HCT116 (cell line): ENCODE measurements at regions not wholly inside any gene's neighbourhood (a gene's known extent, or its start where the extent isn't known, plus 50 kb on each side); places are given as distances from the start of the nearest gene placed in this dataset.

Experiments
- ATAC-seq: fragments of 200-7000 bp; cut with Tn5 transposase; 2 replicates; pipeline ENCODE4 v1.9.1; 2020; ENCODE audit warnings: mild to moderate bottlenecking, moderate library complexity
- BruUV-seq: library from RNA; stranded (reverse); fragments of 400-500 nt; replicated peaks from 2 replicates; lab custom pipeline; 2021; lab: Mats Ljungman, UMichigan
- CTCF ChIA-PET: fragments of 300-600 bp; sonication (Branson Sonifier 250); formaldehyde crosslinking; loops from one replicate; lab custom pipeline; 2021; ENCODE audit warnings: antibody characterized with exemption; lab: Charles Lee
- POLR2A ChIA-PET: fragments of 300-600, 350-600 bp; sonication (Branson Sonifier 250); formaldehyde crosslinking; loops from one replicate; lab custom pipeline; 2021; ENCODE audit warnings: antibody characterized with exemption; lab: Charles Lee
- RAD21 ChIA-PET, 2 experiments: fragments of 300-600 bp; sonication (Branson Sonifier 250); formaldehyde crosslinking; loops; one replicate each; lab custom pipeline; 2023; ENCODE audit warnings: low total read pairs in 2 of 2; ENCODE audit not compliant: uncharacterized antibody in 2 of 2, unreplicated experiment in 2 of 2, low non-redundant PET in 1 of 2; lab: Charles Lee
- DNase-seq: peaks from one replicate; pipeline ENCODE4 v3.0.0-alpha.2; 2010; ENCODE audit warnings: low read depth, low spot score
- H2AFZ ChIP-seq: fragments of 200-600 bp; shearing (Covaris generic), sonication (generic); 2 replicates; pipeline ENCODE4 v1.6.1; 2017; ENCODE audit warnings: low read depth, mixed run types, mixed read lengths, antibody characterized with exemption, low read length; ENCODE audit not compliant: poor library complexity, severe bottlenecking
- H3K27ac ChIP-seq: 2 replicates; pipeline ENCODE4 v1.5.1; 2012; ENCODE audit warnings: low read depth, low read length
- H3K27me3 ChIP-seq: fragments of 200-600 bp; sonication (generic); 2 replicates; pipeline ENCODE4 v1.6.1; 2016; ENCODE audit warnings: mixed run types, low read length, mixed read lengths; ENCODE audit not compliant: insufficient read depth
- H3K36me3 ChIP-seq, 2 experiments: fragments of 200-500 bp in 1 of 2; fragments of 200-600 bp in 1 of 2; sonication (Bioruptor generic) in 1 of 2; sonication (generic) in 1 of 2; 2 replicates each; pipeline versions ENCODE4 v1.5.1 to v1.6.1; 2014 to 2016; ENCODE audit warnings: low read length in 2 of 2, inconsistent platforms in 1 of 2, mixed read lengths in 1 of 2, mixed run types in 1 of 2; ENCODE audit not compliant: insufficient read depth in 2 of 2, control insufficient read depth in 1 of 2
- H3K4me1 ChIP-seq, 2 experiments: fragments of 200-600 bp in 1 of 2; sonication (generic) in 1 of 2; 2 replicates each; pipeline versions ENCODE4 v1.5.1 to v1.6.1; 2012 to 2017; ENCODE audit warnings: low read length in 2 of 2, inconsistent platforms in 1 of 2, mild to moderate bottlenecking in 1 of 2, mixed read lengths in 1 of 2, mixed run types in 1 of 2, moderate library complexity in 1 of 2; ENCODE audit not compliant: insufficient read depth in 2 of 2, control insufficient read depth in 1 of 2
- H3K4me2 ChIP-seq: fragments of 200-600 bp; sonication (generic); 2 replicates; pipeline ENCODE4 v1.6.1; 2017; ENCODE audit warnings: mixed run types, low read length, mixed read lengths
- H3K4me3 ChIP-seq, 2 experiments: fragments of 200-600 bp in 1 of 2; sonication (generic) in 1 of 2; replicated peaks in 1 of 2; 2 replicates each; pipeline ENCODE4 v1.5.1; 2011 to 2016; ENCODE audit warnings: low read length in 2 of 2, control low read depth in 1 of 2, low read depth in 1 of 2, mild to moderate bottlenecking in 1 of 2, mixed read lengths in 1 of 2, mixed run types in 1 of 2
- H3K79me2 ChIP-seq: fragments of 200-600 bp; sonication (generic); 2 replicates; pipeline ENCODE4 v1.6.1; 2017; ENCODE audit warnings: mild to moderate bottlenecking, mixed run types, low read length, moderate library complexity, mixed read lengths; ENCODE audit not compliant: insufficient read depth
- H3K9ac ChIP-seq: fragments of 200-600 bp; sonication (generic); 2 replicates; pipeline ENCODE4 v1.6.1; 2016; ENCODE audit warnings: low read length, mixed read lengths
- H3K9me2 ChIP-seq: fragments of 200-600 bp; sonication (generic), shearing (Covaris generic); 2 replicates; pipeline ENCODE4 v1.6.1; 2017; ENCODE audit warnings: mixed run types, mild to moderate bottlenecking, moderate library complexity; ENCODE audit not compliant: insufficient read depth
- H3K9me3 ChIP-seq, 2 experiments: fragments of 200-500 bp in 1 of 2; fragments of 200-600 bp in 1 of 2; sonication (Bioruptor generic) in 1 of 2; sonication (generic) in 1 of 2; 2 replicates each; pipeline ENCODE4 v1.6.1; 2014 to 2017; ENCODE audit warnings: low read length in 2 of 2, mixed read lengths in 2 of 2, inconsistent platforms in 1 of 2, low read depth in 1 of 2, mild to moderate bottlenecking in 1 of 2, mixed run types in 1 of 2, moderate library complexity in 1 of 2; ENCODE audit not compliant: control insufficient read depth in 1 of 2, insufficient read depth in 1 of 2
- H4K20me1 ChIP-seq: fragments of 200-600 bp; sonication (generic), shearing (Covaris generic); 2 replicates; pipeline ENCODE4 v1.6.1; 2017; ENCODE audit warnings: mixed run types, mild to moderate bottlenecking, moderate library complexity; ENCODE audit not compliant: insufficient read depth
- CBX3 ChIP-seq: IDR thresholded peaks from 2 replicates; pipeline ENCODE4 v1.6.1; 2012; ENCODE audit warnings: low read depth
- CEBPB ChIP-seq: IDR thresholded peaks from 2 replicates; pipeline ENCODE4 v1.6.1; 2012; ENCODE audit warnings: low read depth
- ELF1 ChIP-seq: IDR thresholded peaks from 2 replicates; pipeline ENCODE4 v1.6.1; 2012; ENCODE audit warnings: low read depth, borderline replicate concordance
- EZH2 ChIP-seq: fragments of 200-600 bp; sonication (generic); IDR thresholded peaks from 2 replicates; pipeline ENCODE4 v1.6.1; 2017; ENCODE audit warnings: antibody characterized with exemption, mixed run types
- EZH2phosphoT487 ChIP-seq: fragments of 200-600 bp; IDR thresholded peaks from 2 replicates; pipeline ENCODE4 v1.6.1; 2018; ENCODE audit warnings: antibody characterized with exemption, borderline replicate concordance
- FOSL1 ChIP-seq: IDR thresholded peaks from 2 replicates; pipeline ENCODE4 v1.6.1; 2012; ENCODE audit warnings: low read depth
- MAX ChIP-seq: IDR thresholded peaks from 2 replicates; pipeline ENCODE4 v1.6.1; 2012
- POLR2A ChIP-seq: IDR thresholded peaks from 2 replicates; pipeline ENCODE4 v1.7.0; 2011; ENCODE audit warnings: borderline replicate concordance; ENCODE audit not compliant: insufficient read depth, insufficient read length; ENCODE audit errors: extremely low read depth
- POLR2AphosphoS5 ChIP-seq: IDR thresholded peaks from 2 replicates; pipeline ENCODE4 v1.6.1; 2011; ENCODE audit warnings: mild to moderate bottlenecking, low read depth, low read length, moderate library complexity
- SP1 ChIP-seq: IDR thresholded peaks from 2 replicates; pipeline ENCODE4 v1.6.1; 2012; ENCODE audit warnings: low read depth
- SRF ChIP-seq: IDR thresholded peaks from 2 replicates; pipeline ENCODE4 v1.6.1; 2012; ENCODE audit warnings: low read depth
- TCF7L2 ChIP-seq: IDR thresholded peaks from 2 replicates; pipeline ENCODE4 v1.7.0; 2011; ENCODE audit warnings: borderline replicate concordance, inconsistent platforms; ENCODE audit not compliant: insufficient read depth, insufficient read length; ENCODE audit errors: extremely low read depth
- ZFX ChIP-seq: fragments of 450-650 bp; IDR thresholded peaks from 2 replicates; pipeline ENCODE4 v1.6.1; 2017
- ZNF274 ChIP-seq: fragments of 200-500 bp; sonication (Bioruptor generic); IDR thresholded peaks from 2 replicates; pipeline ENCODE4 v1.6.1; 2014; ENCODE audit warnings: mild to moderate bottlenecking, low read depth, low read length, inconsistent platforms
- intact Hi-C: fragments of 100-400 bp; cut with micrococcal nuclease; formaldehyde crosslinking; loops from 2 replicates; pipeline ENCODE4 v1.10.0; 2022
- TF ChIP-seq, protein P1 (sequence below): IDR thresholded peaks from 2 replicates; pipeline ENCODE4 v1.6.1; 2011; ENCODE audit warnings: mild to moderate bottlenecking, low read length, moderate library complexity; ENCODE audit not compliant: insufficient replicate concordance; ENCODE audit errors: extremely low read depth

GRCh38 chr21:29473808-29474207 is 175.1 kb downstream of the BACH1 start (continued):
- TF ChIP-seq POLR2AphosphoS5, result no peak
- TF ChIP-seq MAX, result no peak
- no peak for TF ChIP-seq SP1
- no peak for TF ChIP-seq ELF1
- no peak for TF ChIP-seq CBX3

DNA sequence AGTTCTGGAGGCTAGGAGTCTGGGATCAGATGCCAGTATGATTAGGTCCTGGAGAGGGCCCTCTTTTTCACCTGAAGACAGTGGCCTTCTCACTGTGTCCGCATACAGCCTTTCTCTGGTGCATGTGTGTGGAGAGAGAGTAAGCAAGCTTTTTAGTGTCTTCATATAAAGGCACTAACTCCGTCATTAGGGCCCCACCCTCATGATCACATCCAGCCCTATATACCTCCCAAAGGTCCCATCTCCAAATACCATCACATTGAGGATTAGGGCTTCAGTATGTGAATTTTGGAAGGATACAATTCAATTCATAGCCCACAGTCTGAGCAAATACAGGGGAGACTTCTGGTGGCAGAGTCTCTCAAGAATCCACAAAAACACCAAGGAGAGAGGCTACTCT is 176.6 kb downstream of the BACH1 start:
- Histone ChIP-seq H3K4me3 (no peak overlapping the region), H3K79me2 (no peaks in the 10 kb centered on the region), H3K9ac (no peak overlapping the region), H3K9me3 (no peaks in the 10 kb centered on the region), H3K4me1 (0 out of 4 replicates have a peak, but pooled peaks cover 4% of the 10 kb centered on the region in 2 experiments), H2AFZ (no peak overlapping the region), H4K20me1 (no peaks in the 10 kb centered on the region), H3K27me3 (no peaks in the 10 kb centered on the region), H3K9me2 (no peaks in the 10 kb centered on the region), H3K4me2 (no peak overlapping the region), H3K27ac (no peak overlapping the region), H3K36me3 (no peaks in the 10 kb centered on the region)
- no TSS peak for BruUV-seq
- no peak for ATAC-seq
- TF ChIP-seq FOSL1, result no peak
- TF ChIP-seq MAX, result no peak
- TF ChIP-seq SP1, result no peak
- no peak for TF ChIP-seq POLR2A
- no peak for TF ChIP-seq CEBPB
- CTCF ChIA-PET, result no interaction called here
- RAD21 ChIA-PET, result interaction anchor here in 1 of 2 experiments (0.7 kb wide), 1 partner anchor 13 kb away, joined by 3 read pairs; no protein-coding TSS in a partner anchor
- POLR2A ChIA-PET, result no interaction called here
- intact Hi-C loops, result loop anchor here (5.0 kb wide), 1 partner anchor 313 kb away; no protein-coding TSS in a partner anchor
- no peak for DNase-seq

DNA sequence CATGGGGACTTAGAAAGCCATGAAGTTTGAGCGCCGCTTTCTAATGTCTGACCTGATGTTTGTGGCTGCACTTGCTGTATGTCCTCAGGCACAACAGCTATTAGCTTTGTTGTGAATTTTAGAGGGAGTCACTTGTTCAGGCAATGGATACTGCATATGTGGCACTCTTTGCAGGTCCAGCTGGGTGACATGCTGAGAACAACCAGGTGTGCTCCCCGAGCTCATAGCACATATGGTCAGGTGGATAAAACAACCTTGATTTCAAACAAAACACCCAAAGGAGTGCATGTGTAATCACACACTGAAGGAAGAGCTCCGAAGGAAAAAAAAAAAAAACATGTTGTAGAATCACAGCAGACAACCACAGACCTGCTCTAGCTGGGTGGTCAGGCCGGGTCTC is 178.6 kb downstream of the BACH1 start:
- no peak overlapping the region for H3K9ac ChIP-seq
- no peaks in the 10 kb centered on the region for H3K9me3 ChIP-seq
- no TSS peak for BruUV-seq
- H3K79me2 ChIP-seq, result no peaks in the 10 kb centered on the region
- intact Hi-C loops, result loop anchor here (5.0 kb wide), 1 partner anchor 315 kb away; no protein-coding TSS in a partner anchor
- POLR2A ChIA-PET, result no interaction called here
- ATAC-seq, result no peak
- no peaks in the 10 kb centered on the region for H4K20me1 ChIP-seq
- no peak for DNase-seq
- TF ChIP-seq FOSL1, result no peak
- TF ChIP-seq ELF1, result no peak
- no peak for TF ChIP-seq EZH2phosphoT487
- TF ChIP-seq ZFX, result no peak
- no peak for TF ChIP-seq ZNF274
- TF ChIP-seq, protein P1, sequence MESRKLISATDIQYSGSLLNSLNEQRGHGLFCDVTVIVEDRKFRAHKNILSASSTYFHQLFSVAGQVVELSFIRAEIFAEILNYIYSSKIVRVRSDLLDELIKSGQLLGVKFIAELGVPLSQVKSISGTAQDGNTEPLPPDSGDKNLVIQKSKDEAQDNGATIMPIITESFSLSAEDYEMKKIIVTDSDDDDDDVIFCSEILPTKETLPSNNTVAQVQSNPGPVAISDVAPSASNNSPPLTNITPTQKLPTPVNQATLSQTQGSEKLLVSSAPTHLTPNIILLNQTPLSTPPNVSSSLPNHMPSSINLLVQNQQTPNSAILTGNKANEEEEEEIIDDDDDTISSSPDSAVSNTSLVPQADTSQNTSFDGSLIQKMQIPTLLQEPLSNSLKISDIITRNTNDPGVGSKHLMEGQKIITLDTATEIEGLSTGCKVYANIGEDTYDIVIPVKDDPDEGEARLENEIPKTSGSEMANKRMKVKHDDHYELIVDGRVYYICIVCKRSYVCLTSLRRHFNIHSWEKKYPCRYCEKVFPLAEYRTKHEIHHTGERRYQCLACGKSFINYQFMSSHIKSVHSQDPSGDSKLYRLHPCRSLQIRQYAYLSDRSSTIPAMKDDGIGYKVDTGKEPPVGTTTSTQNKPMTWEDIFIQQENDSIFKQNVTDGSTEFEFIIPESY, result no peak
- no peak for TF ChIP-seq TCF7L2
- TF ChIP-seq SRF, result no peak
- TF ChIP-seq CEBPB, result no peak
- TF ChIP-seq EZH2, result no peak
- TF ChIP-seq, all 23 proteins: peak for 0
- Histone ChIP-seq H3K27ac (no peak overlapping the region), H3K9me2 (no peaks in the 10 kb centered on the region), H3K36me3 (no peaks in the 10 kb centered on the region), H3K27me3 (no peaks in the 10 kb centered on the region), H3K4me2 (no peak overlapping the region), H3K4me3 (no peak overlapping the region), H2AFZ (no peak overlapping the region), H3K4me1 (0 out of 4 replicates have a peak, but pooled peaks cover 4% of the 10 kb centered on the region in 2 experiments)
- RAD21 ChIA-PET, result no interaction called here
- CTCF ChIA-PET, result interaction anchor here (0.7 to 1.2 kb wide), 3 partner anchors 23 to 389 kb away, joined by 3 read pairs; no protein-coding TSS in a partner anchor
